Natural killer cell treated with Interleukin-12 subunit alpha and Interleukin-12 subunit beta and Interleukin-15 and Interleukin-18, amount 100 ng/mL, for 72 hours (primary cell): ENCODE measurements at regions not wholly inside any gene's neighbourhood (a gene's known extent, or its start where the extent isn't known, plus 50 kb on each side); places are given as distances from the start of the nearest gene placed in this dataset.

ENCODE experiments used
- ATAC-seq, 2 donors: fragments of 150-1000 bp; cut with Tn5 transposase in 1 of 2; sonication (Bioruptor Pico), chemical (Tn5 transposase) in 1 of 2; 2 replicates each; pipeline ENCODE4 v1.10.0; 2021
- DNase-seq: peaks from one replicate; pipeline ENCODE4 v3.0.0; 2022; ENCODE audit warnings: low spot score
- H3K27ac Mint-ChIP-seq, 2 donors: 1 replicate in 1 of 2; 2 replicates in 1 of 2; pipeline ENCODE4 v1.8.0; 2022; ENCODE audit warnings: mixed read lengths in 2 of 2, mild to moderate bottlenecking in 1 of 2, moderate library complexity in 1 of 2
- H3K27me3 Mint-ChIP-seq, 2 donors: 1 replicate in 1 of 2; 2 replicates in 1 of 2; pipeline ENCODE4 v1.8.0; 2022; ENCODE audit warnings: mixed read lengths in 2 of 2
- H3K36me3 Mint-ChIP-seq: one replicate; pipeline ENCODE4 v1.8.0; 2022; ENCODE audit warnings: mixed read lengths
- H3K4me1 Mint-ChIP-seq, 2 donors: 1 replicate in 1 of 2; 2 replicates in 1 of 2; pipeline ENCODE4 v1.8.0; 2022; ENCODE audit warnings: low read depth in 2 of 2, mixed read lengths in 2 of 2, mild to moderate bottlenecking in 1 of 2
- H3K4me3 Mint-ChIP-seq: one replicate; pipeline ENCODE4 v1.8.0; 2022; ENCODE audit warnings: mixed read lengths
- H3K9me3 Mint-ChIP-seq: 2 replicates; pipeline ENCODE4 v1.8.0; 2022; ENCODE audit warnings: mixed read lengths

GRCh38 chr10:3475367-3475766 lies 302.8 kb upstream of the PITRM1 start:
- ATAC-seq (no peak), DNase-seq (no peak)
- Mint-ChIP-seq H3K4me3 (no peak overlapping the region), H3K27me3 (peaks cover 5 to 17% of the 10 kb centered on the region in 2 donors), H3K9me3 (no peaks in the 10 kb centered on the region), H3K36me3 (no peaks in the 10 kb centered on the region), H3K27ac (no peak overlapping the region), H3K4me1 (peaks cover 24 to 26% of the 10 kb centered on the region in 2 donors)

DNA sequence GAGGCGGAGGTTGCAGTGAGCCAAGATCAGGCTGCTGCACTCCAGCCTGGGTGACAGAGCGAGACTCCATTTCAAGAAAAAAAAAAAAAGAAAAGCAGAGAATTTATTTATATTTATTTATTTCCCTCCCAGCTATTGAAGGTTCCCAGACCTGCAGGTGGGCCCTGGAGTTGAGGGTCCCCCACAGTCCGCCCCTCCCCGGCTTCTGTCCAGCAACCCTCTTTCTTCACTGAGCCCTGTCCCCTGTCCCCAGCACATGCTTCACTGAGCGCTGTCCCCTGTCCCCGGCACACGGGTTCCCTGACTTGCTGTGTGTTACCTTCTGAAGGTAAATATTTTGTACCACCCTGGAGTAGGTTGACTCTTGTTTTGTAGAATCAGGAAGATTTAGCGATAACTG lies 301.7 kb upstream of the PITRM1 start:
- H3K4me1 Mint-ChIP-seq = peaks cover 24 to 29% of the 10 kb centered on the region in 2 donors
- no peaks in the 10 kb centered on the region for H3K36me3 Mint-ChIP-seq
- H3K27me3 Mint-ChIP-seq = peaks cover 5 to 18% of the 10 kb centered on the region in 2 donors
- DNase-seq = no peak
- ATAC-seq = no peak
- no peak overlapping the region for H3K27ac Mint-ChIP-seq
- H3K9me3 Mint-ChIP-seq = no peaks in the 10 kb centered on the region
- no peak overlapping the region for H3K4me3 Mint-ChIP-seq

DNA sequence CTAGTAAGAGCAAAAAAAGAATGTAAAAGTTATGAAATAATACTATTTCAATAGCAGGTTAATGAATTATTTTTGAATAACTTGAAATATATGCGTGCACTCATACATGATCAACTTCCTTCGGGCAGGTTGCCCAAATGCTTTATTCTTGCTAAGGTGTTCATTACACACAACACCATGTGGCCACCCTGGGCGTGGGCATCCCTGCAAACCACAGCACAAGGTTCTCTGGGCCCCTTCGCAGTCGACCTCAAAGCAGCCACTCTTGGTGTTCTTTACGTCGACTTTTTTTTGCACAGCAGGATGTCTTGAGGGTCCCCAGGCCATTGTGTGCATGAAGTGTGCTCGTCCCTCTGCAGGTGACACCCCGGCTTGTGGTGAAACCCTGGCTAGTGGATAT lies 300.7 kb upstream of the PITRM1 start:
- Mint-ChIP-seq H3K36me3 (no peaks in the 10 kb centered on the region), H3K27me3 (peaks cover 5 to 18% of the 10 kb centered on the region in 2 donors), H3K27ac (no peak overlapping the region), H3K4me3 (peak overlapping the region; percentile 62), H3K9me3 (no peaks in the 10 kb centered on the region), H3K4me1 (peaks cover 30 to 38% of the 10 kb centered on the region in 2 donors)
- DNase-seq (no peak), ATAC-seq (peak in 1 of 2 donors; percentile 19)

DNA sequence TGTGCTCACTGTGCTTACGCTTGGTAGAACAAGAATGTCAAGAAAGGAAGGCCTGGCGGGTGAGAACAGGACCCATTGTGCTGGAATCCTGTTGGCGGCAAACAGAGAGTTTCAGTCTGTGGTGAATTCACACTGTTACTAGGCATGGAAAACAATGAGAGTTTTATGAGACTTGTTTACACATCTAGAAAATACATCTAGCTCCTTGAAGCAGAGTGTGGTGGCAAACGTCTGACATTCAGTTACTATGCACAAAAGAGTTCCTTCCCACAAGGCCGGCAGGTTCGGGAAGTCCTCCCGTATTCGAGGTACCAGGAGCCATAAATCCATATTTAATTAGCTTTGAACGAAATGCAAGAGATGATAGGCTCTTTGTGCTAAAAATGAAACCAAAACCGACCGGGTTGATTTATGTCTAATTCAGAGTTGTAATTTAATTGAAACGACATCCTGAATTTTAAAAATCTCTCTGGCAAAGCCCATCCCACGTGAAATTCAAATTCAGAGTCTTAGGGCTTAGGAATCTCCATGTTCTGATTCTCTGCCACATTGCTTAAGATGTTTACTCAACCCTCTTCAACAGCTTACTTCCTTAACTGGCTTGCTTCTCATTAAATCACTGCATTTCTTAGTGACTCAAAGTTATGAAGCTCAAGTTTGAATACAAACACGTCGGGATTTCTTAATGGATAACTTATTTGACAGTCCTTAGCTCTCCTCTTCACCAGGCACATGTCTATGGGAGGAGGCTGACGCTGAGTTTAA lies 299.9 kb upstream of the PITRM1 start:
- no peak for DNase-seq
- peaks cover 33 to 41% of the 10 kb centered on the region in 2 donors for H3K4me1 Mint-ChIP-seq
- H3K4me3 Mint-ChIP-seq = peak overlapping the region; percentile 62
- H3K27ac Mint-ChIP-seq = peak overlapping the region; percentile 12 to 71
- no peaks in the 10 kb centered on the region for H3K36me3 Mint-ChIP-seq
- peaks cover 5 to 17% of the 10 kb centered on the region in 2 donors for H3K27me3 Mint-ChIP-seq
- no peak for ATAC-seq
- H3K9me3 Mint-ChIP-seq = no peaks in the 10 kb centered on the region

GRCh38 chr10:3471927-3472286 lies 299.3 kb upstream of the PITRM1 start:
- H3K9me3 Mint-ChIP-seq = no peaks in the 10 kb centered on the region
- no peaks in the 10 kb centered on the region for H3K36me3 Mint-ChIP-seq
- peaks cover 36 to 47% of the 10 kb centered on the region in 2 donors for H3K4me1 Mint-ChIP-seq
- peak overlapping the region; percentile 62 for H3K4me3 Mint-ChIP-seq
- no peak for ATAC-seq
- H3K27me3 Mint-ChIP-seq = peaks cover 3 to 17% of the 10 kb centered on the region in 2 donors
- peak overlapping the region; percentile 12 to 71 for H3K27ac Mint-ChIP-seq
- no peak for DNase-seq

GRCh38 chr10:3471472-3471871 lies 298.9 kb upstream of the PITRM1 start:
- peaks cover 0 to 15% of the 10 kb centered on the region in 2 donors for H3K27me3 Mint-ChIP-seq
- H3K4me1 Mint-ChIP-seq = peaks cover 35 to 47% of the 10 kb centered on the region in 2 donors
- H3K4me3 Mint-ChIP-seq = no peak overlapping the region
- no peak for DNase-seq
- H3K36me3 Mint-ChIP-seq = no peaks in the 10 kb centered on the region
- H3K9me3 Mint-ChIP-seq = no peaks in the 10 kb centered on the region
- H3K27ac Mint-ChIP-seq = peak overlapping the region in 1 of 2 donors; percentile 12
- ATAC-seq = no peak

DNA sequence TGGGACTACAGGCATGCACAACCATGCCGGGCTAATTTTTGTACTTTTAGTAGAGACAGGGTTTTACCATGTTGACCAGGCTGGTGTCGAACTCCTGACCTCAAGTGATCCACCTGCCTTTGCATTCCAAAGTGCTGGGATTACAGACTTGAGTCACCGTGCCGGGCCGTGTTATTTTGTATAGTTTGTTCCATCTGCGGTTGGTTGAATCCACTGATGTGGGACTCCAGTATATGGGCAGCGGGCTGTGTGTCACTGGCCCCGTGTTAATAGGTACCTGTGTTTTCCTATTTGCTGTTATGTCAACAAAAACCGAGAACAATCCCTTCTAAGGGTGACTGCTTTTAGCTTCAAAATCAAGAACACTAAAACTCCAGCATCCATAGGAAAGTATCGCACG lies 297.6 kb upstream of the PITRM1 start:
- H3K9me3 Mint-ChIP-seq = no peaks in the 10 kb centered on the region
- H3K27ac Mint-ChIP-seq = no peak overlapping the region
- ATAC-seq (no peak), DNase-seq (no peak)
- H3K27me3 Mint-ChIP-seq = peaks cover 0 to 12% of the 10 kb centered on the region in 2 donors
- H3K4me3 Mint-ChIP-seq = no peak overlapping the region
- no peaks in the 10 kb centered on the region for H3K36me3 Mint-ChIP-seq
- H3K4me1 Mint-ChIP-seq = peaks cover 35 to 47% of the 10 kb centered on the region in 2 donors

DNA sequence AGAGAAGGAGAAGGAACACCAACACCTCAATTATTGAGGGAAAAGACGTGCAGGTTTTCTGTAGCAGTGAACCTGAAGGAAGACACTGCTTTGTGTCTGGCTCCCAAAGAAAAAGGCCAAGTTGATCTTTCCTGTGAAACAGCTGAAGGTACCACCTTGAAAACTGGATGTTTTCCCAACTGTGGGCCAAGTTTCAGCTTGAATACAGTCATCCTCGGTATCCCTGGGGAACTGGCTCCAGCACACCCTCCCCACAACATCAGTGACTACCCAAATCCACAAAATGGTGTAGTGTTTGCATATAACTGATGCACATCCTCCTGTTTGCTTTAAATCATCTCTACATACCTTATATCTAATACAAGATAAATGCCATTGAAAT lies 297.0 kb upstream of the PITRM1 start:
- DNase-seq (no peak), ATAC-seq (no peak)
- Mint-ChIP-seq H3K27ac (peak overlapping the region in 1 of 2 donors; percentile 73), H3K36me3 (no peaks in the 10 kb centered on the region), H3K9me3 (no peaks in the 10 kb centered on the region), H3K27me3 (peaks cover 0 to 12% of the 10 kb centered on the region in 2 donors), H3K4me1 (peaks cover 35 to 47% of the 10 kb centered on the region in 2 donors), H3K4me3 (no peak overlapping the region)

GRCh38 chr10:3468919-3469638 lies 296.5 kb upstream of the PITRM1 start:
- H3K27me3 Mint-ChIP-seq = peaks cover 0 to 12% of the 10 kb centered on the region in 2 donors
- H3K27ac Mint-ChIP-seq = peak overlapping the region; percentile 13 to 73
- no peaks in the 10 kb centered on the region for H3K9me3 Mint-ChIP-seq
- H3K4me3 Mint-ChIP-seq = peak overlapping the region; percentile 84
- DNase-seq (no peak), ATAC-seq (peak; percentile 34 to 56)
- no peaks in the 10 kb centered on the region for H3K36me3 Mint-ChIP-seq
- peaks cover 35 to 47% of the 10 kb centered on the region in 2 donors for H3K4me1 Mint-ChIP-seq

DNA sequence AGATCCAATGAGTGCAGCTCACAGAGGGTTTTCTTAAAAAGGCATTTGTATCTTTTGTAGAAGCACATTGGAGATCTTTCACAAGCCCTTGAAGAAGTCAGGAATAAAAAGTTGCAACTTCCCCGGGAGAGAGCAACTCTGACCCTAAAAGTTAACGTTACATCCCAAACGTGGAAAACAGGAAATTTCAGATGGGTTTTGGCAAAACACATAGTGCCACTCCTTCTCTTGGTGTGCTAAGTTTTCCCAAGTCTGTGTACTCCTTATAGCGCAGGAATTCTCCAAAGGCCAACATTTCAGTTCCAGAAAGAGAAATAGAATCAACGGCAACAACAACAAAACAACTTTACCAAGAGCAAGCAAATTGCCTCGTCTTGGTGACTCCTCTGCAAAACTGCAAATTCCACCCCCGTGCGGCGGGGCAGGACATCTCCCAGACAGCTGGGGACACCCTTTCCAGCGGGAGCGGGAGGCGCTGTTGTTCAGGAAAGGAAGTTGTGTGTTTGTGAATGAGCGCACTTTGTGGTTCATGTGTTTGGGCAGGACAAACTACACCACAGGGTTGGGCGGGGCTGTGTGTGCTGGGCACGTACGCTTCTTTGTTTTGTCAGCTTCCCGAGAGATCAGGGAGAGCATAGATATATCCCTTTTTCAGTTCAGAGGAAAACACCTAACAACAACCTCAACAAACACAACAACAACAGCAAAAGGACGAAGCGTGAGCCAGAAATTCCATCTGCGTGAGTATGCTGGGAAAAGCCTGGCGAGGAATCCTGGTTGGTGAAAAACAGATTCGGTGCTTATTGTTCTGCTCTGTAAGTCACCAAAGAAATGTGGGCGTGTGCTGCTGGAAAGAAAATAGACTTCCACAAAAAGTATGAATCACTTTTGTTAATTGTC lies 294.7 kb upstream of the PITRM1 start:
- ATAC-seq = no peak
- peaks cover 4% of the 10 kb centered on the region for H3K9me3 Mint-ChIP-seq
- peaks cover 0 to 14% of the 10 kb centered on the region in 2 donors for H3K27me3 Mint-ChIP-seq
- H3K27ac Mint-ChIP-seq = peak overlapping the region; percentile 47 to 73
- peak overlapping the region; percentile 84 for H3K4me3 Mint-ChIP-seq
- no peaks in the 10 kb centered on the region for H3K36me3 Mint-ChIP-seq
- no peak for DNase-seq
- peaks cover 25 to 35% of the 10 kb centered on the region in 2 donors for H3K4me1 Mint-ChIP-seq

DNA sequence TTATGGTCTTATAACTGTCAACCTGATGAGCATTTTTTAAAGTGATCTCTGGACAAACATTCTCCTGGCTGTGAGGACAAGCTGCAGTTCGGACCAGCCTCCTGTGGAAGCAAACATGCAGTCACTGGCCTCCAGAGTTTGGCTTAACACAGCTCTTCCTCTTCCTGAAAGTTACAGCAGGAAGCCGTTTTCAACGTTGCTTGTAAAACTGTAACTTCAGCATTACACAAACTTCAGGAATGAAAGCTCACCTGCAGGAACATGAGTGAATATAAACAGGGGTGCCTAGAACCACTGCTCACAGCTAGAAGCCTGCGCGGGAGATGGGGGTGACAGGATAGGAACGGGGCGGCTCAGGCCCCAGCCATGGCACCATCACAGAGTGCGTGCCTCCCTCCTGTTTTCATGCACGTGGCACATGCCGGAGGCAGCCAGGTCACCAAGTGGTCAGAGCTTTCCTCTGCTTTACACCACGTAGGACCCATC lies 292.9 kb upstream of the PITRM1 start:
- no peaks in the 10 kb centered on the region for H3K36me3 Mint-ChIP-seq
- DNase-seq (no peak), ATAC-seq (no peak)
- no peak overlapping the region for H3K4me3 Mint-ChIP-seq
- peaks cover 19 to 26% of the 10 kb centered on the region in 2 donors for H3K4me1 Mint-ChIP-seq
- H3K9me3 Mint-ChIP-seq = peaks cover 4% of the 10 kb centered on the region
- peaks cover 0 to 12% of the 10 kb centered on the region in 2 donors for H3K27me3 Mint-ChIP-seq
- H3K27ac Mint-ChIP-seq = no peak overlapping the region

GRCh38 chr10:3464760-3465405 lies 292.3 kb upstream of the PITRM1 start:
- DNase-seq (no peak), ATAC-seq (no peak)
- H3K4me3 Mint-ChIP-seq = no peak overlapping the region
- H3K4me1 Mint-ChIP-seq = peaks cover 19 to 26% of the 10 kb centered on the region in 2 donors
- H3K27ac Mint-ChIP-seq = no peak overlapping the region
- peaks cover 0 to 10% of the 10 kb centered on the region in 2 donors for H3K27me3 Mint-ChIP-seq
- no peaks in the 10 kb centered on the region for H3K36me3 Mint-ChIP-seq
- peaks cover 4% of the 10 kb centered on the region for H3K9me3 Mint-ChIP-seq
